GM13976 (cell line): ENCODE measurements at regions not wholly inside any gene's neighbourhood (a gene's known extent, or its start where the extent isn't known, plus 50 kb on each side); places are given as distances from the start of the nearest gene placed in this dataset.

ENCODE experiments used
- DNase-seq: peaks from one replicate; pipeline ENCODE4 v3.0.0; 2012; ENCODE audit warnings: low spot score
- CTCF ChIP-seq: IDR thresholded peaks from 2 replicates; pipeline ENCODE4 v1.5.1; 2012; ENCODE audit warnings: borderline replicate concordance, mild to moderate bottlenecking; ENCODE audit not compliant: insufficient read depth; ENCODE audit errors: extremely low read depth, missing control alignments, control extremely low read depth
- in situ Hi-C: fragments of 300-500 bp; cut with MboI; formaldehyde crosslinking; loops from one replicate; pipeline ENCODE4 v1.12.0; 2022; ENCODE audit warnings: low sequenced_read_pairs, mixed read lengths, inconsistent platforms; ENCODE audit not compliant: unreplicated experiment

GRCh38 chr3:143185401-143185800 lies 65.8 kb downstream of the CHST2 start:
- DNase-seq = no peak
- in situ Hi-C loops = no loop called here
- TF ChIP-seq CTCF = no peak

- in situ Hi-C loops = no loop called here
- DNase-seq = no peak
- no peak for TF ChIP-seq CTCF
Measured at GRCh38 chr3:143187111-143187510, 67.5 kb downstream of the CHST2 start.

- in situ Hi-C loops = no loop called here
- TF ChIP-seq CTCF = no peak
- DNase-seq = no peak
Measured at GRCh38 chr3:143188881-143189280, 69.3 kb downstream of the CHST2 start.

- in situ Hi-C loops = no loop called here
- no peak for DNase-seq
- TF ChIP-seq CTCF = no peak
Measured at GRCh38 chr3:143190101-143190500, 70.5 kb downstream of the CHST2 start.

- DNase-seq = no peak
- in situ Hi-C loops = no loop called here
- TF ChIP-seq CTCF = no peak
Measured at GRCh38 chr3:143192193-143192592, 72.6 kb downstream of the CHST2 start.

- no peak for TF ChIP-seq CTCF
- in situ Hi-C loops = no loop called here
- DNase-seq = no peak
Measured at GRCh38 chr3:143200001-143200924, 80.7 kb downstream of the CHST2 start.
